T47D (cell line): ENCODE measurements at regions not wholly inside any gene's neighbourhood (a gene's known extent, or its start where the extent isn't known, plus 50 kb on each side); places are given as distances from the start of the nearest gene placed in this dataset.
A peak's percentile ranks its signal among the peaks of the same experiment; 100 is the strongest.
"Not testable (repeated sequence)": the region's sequence is repeated elsewhere in the genome, so short reads cannot be mapped to it uniquely, and the experiment has no call there.

Source experiments
- DNase-seq, 2 experiments: peaks; one replicate each; pipeline versions ENCODE4 v3.0.0 to v3.0.0-alpha.2; 2011 to 2012; ENCODE audit warnings: low read depth in 1 of 2, low spot score in 1 of 2
- JUND ChIP-seq: IDR thresholded peaks from 2 replicates; pipeline ENCODE4 v1.6.1; 2012; ENCODE audit warnings: low read depth
- in situ Hi-C: cut with HindIII; loops from 2 replicates; pipeline ENCODE4 v1.10.0; 2016; ENCODE audit warnings: low sequenced_read_pairs, low pct_unique_long_range_greater_than_20kb

DNA sequence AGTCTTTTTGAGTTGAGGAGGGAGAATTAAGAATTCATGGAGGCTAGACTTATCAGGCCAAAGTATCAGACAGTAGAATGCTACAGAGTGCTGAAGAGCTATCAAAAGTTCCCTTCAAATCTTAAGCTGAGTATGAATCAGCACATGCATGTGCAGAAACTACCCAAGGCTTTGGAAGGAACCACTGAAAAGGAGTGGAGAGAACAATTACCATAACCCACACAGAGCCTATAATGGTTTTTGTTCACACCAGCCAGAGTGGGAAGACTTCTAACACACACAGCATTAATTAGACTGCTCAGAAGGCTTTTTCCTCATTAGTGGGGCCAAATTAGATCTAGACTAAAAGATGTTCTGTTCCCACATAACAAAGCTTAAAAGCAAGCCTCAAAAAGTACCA, 83.7 kb upstream of the SLC6A11 start:
- no peak for TF ChIP-seq JUND
- in situ Hi-C loops = no loop called here
- DNase-seq = no peak

DNA sequence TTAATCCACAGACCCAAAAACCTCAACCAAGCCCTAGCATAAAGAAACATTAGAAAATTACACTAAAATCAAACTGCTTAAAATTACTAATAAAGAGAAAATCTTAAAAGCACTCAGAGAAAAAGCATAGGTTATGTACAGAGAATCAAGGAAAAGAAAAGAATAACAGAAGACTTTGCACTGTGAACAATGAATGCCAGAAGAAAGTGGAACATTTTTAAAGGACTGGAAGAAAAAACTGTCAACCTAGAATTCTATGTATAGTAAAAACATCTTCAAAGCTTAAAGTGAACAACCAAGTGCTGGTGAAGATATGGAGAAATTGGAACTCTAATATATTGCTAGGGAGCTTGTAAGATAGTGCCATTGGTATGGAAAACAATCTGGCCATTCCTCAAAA, 82.7 kb upstream of the SLC6A11 start:
- TF ChIP-seq JUND = no peak
- DNase-seq = no peak
- in situ Hi-C loops = no loop called here

DNA sequence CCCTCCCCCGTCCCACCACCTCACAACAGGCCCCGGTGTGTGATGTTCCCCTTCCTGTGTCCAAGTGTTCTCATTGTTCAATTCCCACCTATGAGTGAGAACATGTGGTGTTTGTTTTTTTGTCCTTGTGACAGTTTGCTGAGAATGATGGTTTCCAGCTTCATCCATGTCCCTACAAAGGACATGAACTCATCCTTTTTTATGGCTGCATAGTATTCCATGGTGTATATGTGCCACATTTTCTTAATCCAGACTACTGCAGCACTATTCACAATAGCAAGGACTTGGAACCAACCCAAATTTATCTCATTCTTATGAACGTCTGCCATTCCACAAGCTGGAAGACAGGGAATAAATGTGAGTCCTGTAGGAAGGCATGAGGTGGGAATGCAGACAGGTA, 79.6 kb upstream of the SLC6A11 start:
- in situ Hi-C loops, DNase-seq: not testable (repeated sequence)

- in situ Hi-C loops = no loop called here
- no peak for DNase-seq
- no peak for TF ChIP-seq JUND
Observed at GRCh38 chr3:10737785-10738184, 78.2 kb upstream of the SLC6A11 start.

DNA sequence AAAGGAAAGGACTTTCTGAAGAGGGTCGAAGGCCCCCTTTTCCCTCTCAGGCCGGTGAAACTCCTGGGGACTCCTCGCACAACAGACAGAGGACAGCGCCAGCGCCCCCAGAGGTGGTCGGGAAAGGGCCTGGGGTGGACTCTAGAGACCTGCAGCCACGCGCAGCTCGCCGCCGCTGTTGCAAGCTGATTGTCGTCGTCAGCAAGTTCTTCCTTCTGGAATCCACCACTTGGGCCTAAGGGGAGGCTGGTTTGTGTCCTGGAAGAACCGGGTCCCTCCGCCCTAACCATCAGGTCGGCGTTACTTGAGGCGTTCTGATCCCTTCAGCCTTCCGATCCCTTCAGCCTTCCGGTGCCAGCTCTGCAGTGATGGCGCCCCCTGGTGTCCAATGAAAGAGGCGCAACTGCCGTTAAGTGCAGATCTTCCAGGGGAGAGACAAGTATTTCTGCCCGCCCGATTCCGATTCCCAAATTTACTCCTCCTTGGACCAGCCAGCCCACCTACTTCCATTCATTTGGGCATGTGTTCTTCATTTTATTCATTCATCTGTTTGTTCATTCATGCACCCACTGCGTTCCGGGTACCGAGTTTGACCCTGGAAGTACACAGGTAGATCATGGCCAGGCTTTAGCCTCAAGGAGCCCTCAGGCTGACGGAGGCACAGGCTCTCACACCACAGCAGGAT, 77.2 kb upstream of the SLC6A11 start:
- DNase-seq = peak; percentile 61 to 74
- in situ Hi-C loops = no loop called here
- no peak for TF ChIP-seq JUND

DNA sequence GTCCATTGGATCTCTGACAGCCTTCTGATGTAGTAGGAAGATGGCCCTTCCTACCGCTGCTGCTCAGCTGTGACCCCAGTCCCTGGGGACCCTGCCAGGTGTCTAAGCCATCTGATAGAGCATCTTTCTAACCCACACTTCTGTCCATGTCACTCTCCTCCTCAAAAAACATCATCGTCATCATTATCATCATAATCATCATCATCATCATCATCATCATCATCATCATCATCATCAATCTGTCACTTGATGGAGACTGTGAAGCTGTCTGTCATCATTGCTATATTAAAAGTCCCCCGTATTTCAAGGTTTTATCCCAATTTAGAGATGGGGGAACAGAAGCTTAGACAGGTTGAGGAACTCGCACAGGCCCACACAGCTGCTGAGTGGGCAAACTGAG, 75.1 kb upstream of the SLC6A11 start:
- in situ Hi-C loops = no loop called here

GRCh38 chr3:10741891-10742671, 73.9 kb upstream of the SLC6A11 start:
- DNase-seq = no peak
- no peak for TF ChIP-seq JUND
- in situ Hi-C loops = no loop called here

More for the DNA sequence above, 75.1 kb upstream of the SLC6A11 start:
- TF ChIP-seq JUND = no peak
- no peak for DNase-seq

DNA sequence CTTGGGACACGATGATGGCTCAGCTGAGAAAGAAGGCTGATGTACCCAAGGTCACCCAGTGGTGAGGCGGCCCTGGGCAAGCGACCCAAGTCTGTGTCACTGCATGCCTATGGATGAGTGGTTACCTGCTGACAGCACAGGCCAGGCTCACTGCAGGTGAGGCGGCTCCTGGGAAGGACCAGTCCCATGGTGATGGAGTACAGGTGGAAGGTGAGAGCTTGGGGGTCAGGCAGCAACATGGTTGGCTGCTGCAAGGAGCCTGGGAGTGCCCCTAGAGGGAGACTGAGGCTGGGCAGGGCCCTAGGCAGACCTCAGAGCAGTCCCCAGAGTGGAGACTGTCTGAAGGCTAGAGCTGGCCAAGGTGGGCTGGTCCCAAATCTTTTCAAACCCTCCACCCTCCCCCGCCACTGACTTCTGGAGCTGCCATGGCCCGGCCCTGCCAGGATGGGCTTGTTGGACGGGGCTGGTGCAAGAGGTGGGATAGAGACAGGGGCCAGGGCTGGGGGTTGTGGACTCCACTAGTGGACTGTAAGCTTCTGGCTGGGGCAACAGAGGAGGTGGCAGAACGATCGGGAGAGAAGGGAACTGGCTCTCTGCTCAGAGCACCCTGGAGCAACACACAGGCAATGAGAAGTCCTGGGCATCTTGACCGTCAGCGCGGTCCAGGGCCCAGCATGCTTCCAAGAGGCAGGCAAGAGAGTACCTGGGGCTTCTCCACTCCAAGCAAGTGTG, 72.5 kb upstream of the SLC6A11 start:
- no peak for TF ChIP-seq JUND
- in situ Hi-C loops = no loop called here
- no peak for DNase-seq

- TF ChIP-seq JUND = no peak
- peak in 1 of 2 experiments; percentile 65 for DNase-seq
- in situ Hi-C loops = no loop called here
Observed at GRCh38 chr3:10744098-10744465, 71.9 kb upstream of the SLC6A11 start.

- DNase-seq = no peak
- no peak for TF ChIP-seq JUND
- in situ Hi-C loops = no loop called here
Observed at GRCh38 chr3:10745392-10745791, 70.6 kb upstream of the SLC6A11 start.

- no peak for TF ChIP-seq JUND
- in situ Hi-C loops = no loop called here
- no peak for DNase-seq
Observed at GRCh38 chr3:10746001-10746400, 70.0 kb upstream of the SLC6A11 start.

- no peak for DNase-seq
- TF ChIP-seq JUND = no peak
- in situ Hi-C loops = no loop called here
Observed at GRCh38 chr3:10746684-10747083, 69.3 kb upstream of the SLC6A11 start.

DNA sequence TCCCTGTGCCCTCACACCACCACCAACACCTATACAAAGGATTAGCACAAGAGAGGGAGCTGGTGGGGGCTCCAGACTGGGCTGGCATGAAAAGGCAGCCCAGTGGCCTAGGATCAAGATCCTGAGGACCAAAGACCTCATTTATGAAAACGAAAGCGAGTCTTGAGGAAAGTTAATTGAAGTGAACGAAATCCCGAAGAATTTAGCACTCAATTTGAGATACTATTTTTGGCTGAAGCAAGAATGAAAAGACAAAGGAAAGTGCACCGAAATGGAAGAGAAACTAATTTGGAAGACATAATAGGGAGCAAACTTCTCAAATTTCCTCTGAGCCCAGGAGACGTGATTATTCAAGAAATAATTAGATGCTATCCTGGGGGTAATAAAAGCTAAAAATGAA, 68.7 kb upstream of the SLC6A11 start:
- no peak for DNase-seq
- in situ Hi-C loops = no loop called here
- TF ChIP-seq JUND = no peak
